ENCODE measurements at regions not wholly inside any gene's neighbourhood (a gene's known extent, or its start where the extent isn't known, plus 50 kb on each side); places are given as distances from the start of the nearest gene placed in this dataset.
A peak's percentile ranks its signal among the peaks of the same experiment; 100 is the strongest.

DNA sequence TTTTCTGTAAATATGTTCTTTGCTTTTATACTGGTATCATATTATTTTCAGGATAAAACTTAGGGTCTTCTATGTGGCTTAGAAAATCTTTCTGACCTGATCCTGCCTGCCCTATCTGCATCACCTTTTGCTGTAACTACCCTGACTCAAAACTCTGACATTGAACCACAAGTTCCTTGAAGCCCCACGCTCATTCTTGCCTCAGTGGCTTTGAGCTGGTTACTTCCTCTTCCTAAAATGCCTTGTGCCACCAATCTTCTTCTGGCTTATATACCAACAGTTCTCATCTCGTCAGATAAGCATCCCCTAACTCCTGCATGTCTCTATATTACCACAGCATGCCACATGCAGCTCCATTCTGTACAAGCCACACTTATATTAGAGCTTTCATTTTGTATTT is 84.5 kb upstream of the LRRC7 start:
- peak; percentile 66 for DNase-seq

DNA sequence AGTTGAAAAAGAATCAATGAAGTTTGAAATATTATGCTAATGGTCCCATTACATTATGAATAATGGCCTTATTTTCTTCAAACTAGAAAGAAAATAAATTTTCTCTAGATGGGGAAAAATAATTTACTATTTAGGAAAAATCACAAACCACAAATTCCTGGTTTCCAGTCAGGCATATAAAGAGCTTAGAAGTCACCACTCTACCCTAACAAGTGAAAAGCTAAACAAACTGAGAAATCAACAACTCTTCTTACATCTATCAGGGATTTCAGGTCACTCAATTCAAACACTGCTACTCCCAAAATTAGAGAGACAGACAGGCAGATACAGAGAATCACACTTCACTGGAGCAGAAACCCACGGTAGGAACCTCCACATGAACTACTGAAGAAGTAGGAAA is 82.1 kb upstream of the LRRC7 start:
- DNase-seq: no peak

DNA sequence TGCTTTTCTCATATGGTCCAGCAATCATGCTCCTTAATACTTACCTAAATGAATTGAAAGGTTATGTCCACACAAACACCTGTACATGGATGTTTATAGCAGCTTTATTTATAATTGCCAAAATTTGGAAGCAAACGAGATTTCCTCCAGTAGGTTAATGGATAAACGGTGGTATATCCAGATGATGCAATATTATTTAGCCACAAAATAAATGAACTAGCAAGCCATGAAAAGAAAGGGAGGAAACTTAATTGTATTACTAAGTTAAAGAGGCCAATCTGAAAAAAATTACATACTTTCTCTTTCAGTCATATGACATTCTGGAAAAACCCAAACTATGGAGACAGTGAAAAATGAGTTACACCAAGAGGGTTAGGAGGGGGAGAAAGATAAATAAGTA is 76.3 kb upstream of the LRRC7 start:
- no peak for DNase-seq

DNA sequence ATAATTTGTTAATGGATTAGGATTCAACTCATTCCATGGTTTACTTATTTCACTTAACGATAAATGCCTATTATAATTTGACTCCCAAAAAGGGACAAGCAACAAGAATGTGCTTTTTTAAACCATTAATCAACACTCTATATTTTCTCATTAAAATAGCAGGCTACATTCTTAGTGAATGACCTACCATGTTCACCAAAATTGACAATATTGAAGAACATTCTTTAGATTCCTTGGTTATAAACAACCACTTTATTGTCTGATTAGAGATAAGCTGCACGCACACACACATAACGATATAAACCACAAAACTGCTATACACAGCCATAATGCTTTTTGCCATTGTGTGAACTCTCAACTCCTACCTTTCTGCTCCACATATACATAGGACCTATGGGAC is 75.4 kb upstream of the LRRC7 start:
- DNase-seq: no peak

DNA sequence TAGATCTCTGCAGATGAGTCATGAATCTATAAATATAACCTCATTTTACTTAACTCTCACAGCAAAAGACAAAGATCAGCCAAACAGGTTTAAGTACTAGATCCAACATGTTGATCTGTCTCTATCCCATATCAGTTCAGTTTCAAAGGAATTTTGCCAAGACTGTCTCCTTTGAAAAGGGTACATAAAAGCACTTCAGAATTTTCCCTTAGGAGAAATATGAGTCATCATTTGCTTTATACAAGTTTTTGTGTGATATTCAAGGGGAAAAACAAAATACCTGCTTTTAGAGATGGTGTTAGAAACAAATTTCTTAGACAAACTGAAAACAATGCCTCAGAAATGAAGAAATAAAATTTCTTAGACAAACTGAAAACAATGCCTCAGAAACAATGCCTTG is 73.5 kb upstream of the LRRC7 start:
- DNase-seq: no peak

DNA sequence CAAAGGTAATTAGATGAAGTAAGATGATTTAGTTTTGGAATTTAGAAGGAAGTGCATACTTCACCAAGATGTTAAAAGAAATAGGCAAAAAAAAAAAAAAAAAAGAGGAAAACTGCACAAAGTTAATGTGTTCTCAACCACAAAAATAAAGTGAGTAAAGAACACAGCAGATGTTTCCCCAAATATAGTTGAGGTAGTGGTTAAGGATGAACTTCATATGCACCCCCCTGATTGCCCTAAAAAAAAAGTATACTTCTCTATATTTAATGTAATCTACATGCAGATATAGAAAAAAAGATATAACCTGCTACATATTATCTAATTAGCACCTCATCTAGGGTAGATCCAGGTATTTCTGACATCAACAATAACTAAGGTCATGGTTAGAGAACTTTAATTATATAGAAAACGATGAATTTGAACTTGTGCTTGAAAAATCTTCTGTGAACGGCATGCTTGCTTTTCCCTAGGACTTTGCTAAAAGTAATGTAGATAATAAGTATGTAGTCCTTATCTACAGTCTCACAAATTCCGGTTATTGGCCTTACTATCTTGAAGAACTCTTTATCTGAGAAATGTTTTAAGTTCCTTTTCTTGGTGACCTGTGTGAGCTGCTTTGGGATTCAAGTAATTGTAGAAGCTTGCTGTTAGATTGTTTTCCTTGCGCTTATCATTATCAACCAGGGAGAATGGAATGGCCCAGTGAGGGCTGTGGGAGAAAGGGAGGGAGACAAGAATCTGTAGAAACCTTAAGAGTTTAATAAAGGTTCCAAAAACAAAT is 70.1 kb upstream of the LRRC7 start:
- DNase-seq: peak; percentile 84

DNA sequence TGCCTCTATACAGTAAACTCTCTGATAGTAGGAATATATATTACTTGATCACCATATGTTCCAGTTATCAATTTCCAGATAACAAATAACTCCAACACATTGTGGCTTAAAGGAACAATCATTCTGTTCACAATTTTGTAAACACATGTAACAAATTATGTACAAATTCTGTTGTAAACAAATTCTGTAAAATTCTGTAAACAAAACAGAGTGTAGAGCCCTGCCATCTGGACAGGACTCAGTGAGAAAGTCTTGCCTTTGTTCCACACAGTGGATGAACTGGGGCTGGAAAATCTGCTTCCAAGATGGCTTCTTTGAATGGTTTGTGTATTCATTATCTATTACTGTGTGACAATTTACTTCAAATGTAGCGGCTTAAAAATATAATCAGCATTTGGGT is 69.0 kb upstream of the LRRC7 start:
- no peak for DNase-seq

DNA sequence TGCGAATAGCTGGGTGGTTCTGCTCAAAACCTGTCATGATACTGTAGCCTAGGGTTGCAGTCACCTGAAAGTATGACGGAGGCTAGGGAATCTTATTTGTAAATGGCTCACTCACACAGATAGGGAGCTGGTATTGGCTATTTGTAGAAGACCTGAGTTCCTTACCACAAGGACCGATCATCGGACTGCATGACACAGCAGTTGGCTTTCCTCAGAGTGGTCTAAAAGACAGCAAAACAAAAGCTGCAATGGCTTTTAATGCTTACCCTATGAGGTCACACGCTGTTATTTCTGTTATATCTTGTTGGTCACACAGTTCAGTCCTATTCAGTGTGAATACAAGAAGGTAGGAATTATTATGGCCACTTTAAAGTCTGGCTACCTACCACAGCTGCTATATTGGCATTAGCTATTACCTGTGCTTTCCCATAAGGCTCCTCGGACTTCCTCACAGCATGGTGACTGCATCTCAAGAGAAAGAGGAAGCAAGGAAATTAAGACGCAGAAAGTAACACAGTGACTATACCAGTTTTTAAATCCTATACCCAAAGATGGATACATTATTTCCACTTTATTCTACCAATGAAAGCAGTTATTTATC is 68.4 kb upstream of the LRRC7 start:
- peak; percentile 38 for DNase-seq

DNA sequence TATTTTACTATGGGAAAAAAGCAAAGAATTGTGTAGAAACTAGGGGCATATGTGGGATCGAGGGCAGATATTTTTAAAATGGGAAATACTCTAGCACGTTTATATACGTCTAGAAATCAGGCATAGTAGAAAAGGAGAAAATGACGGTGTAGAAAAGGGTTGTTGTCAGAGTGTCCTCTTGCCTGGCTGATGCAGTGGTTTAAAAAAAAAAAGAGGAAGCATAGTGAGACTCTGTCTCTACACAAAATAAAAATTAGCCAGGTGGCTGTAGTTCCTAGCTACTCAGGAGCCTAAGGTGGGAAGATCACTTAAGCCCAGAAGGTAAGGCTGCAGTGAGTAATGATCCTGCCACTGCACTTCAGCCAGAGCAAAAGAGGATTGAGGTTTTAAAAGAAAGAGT is 64.7 kb upstream of the LRRC7 start:
- DNase-seq: peak; percentile 60

DNA sequence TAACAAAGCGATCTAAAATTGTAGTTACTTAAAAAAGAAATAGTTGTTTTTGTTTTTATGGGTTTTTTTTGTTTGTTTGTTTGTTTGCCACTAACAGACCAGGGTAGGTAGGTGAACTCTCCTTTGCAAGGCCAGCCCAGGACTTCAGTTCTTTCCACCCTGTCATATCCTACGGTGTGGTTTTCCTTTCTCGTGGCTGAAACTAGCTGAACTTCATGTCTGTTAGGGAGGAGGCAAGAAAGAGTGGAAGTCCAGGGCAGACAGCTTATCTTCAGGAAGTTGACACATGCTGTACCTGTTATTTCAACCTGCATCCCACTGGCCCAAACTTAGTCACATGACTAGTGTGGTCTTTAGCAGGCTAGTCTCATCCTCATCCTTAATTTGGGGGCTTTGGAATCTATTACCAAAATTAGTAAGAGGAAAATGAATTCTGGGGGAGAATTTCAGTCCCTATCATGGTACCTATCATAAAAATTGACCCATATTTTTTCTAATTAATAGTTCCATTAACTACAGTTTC is 62.9 kb upstream of the LRRC7 start:
- DNase-seq: peak; percentile 46

DNA sequence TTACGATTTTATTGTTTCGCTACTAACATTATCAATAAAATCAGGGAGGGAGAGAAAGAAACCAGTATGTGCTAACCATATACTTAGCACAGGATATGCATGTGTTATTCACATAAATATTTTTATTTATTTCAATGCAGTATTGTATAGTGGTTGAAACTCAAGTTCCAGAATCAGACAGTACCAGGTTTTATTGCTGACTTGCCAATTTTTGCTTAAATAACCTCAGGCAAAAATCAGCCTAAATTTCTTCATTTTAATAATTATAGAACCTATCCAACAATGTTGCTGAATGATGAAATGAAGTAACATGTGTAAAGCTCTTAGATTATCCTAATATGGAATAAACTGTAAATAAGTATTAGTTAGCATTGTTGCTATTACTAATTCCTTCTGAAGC is 61.4 kb upstream of the LRRC7 start:
- DNase-seq: no peak

DNA sequence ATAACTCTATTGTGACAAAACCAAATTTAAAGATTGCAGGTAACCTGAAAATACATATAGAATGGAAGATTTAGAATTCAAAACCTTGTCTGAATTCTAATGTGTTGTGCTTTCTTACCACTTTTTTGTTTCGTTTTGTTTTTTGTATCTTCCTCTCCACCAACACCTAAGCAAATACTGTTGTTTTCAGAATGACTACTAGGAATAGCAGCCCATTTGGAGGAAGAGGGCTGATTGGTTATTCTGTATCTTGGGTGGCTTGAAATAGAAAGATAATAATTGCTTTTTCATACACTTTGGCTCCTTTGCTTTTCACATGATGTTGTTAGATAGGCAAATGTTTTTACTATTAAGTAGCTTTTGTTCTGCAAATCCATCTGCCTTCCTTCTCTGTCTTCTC is 61.0 kb upstream of the LRRC7 start:
- no peak for DNase-seq

DNA sequence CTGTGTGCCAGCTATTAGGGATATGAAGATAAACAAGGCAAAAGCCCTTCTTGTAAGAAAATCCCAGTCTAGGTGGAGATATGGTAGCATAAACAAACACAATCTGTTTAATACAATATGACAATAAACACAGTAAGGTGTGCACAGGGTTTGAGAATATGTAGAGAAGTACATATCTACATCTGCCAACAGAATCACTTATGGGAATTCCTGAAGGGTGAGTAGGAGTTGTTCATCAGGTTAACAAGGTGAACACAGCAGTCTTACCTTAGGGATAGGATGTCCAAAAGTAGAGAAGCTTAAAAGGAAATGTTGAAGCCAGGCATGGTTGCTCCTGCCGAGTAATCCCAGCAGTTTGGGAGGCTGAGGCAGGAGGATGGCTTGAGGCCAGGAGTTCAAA is 57.7 kb upstream of the LRRC7 start:
- DNase-seq: no peak

DNA sequence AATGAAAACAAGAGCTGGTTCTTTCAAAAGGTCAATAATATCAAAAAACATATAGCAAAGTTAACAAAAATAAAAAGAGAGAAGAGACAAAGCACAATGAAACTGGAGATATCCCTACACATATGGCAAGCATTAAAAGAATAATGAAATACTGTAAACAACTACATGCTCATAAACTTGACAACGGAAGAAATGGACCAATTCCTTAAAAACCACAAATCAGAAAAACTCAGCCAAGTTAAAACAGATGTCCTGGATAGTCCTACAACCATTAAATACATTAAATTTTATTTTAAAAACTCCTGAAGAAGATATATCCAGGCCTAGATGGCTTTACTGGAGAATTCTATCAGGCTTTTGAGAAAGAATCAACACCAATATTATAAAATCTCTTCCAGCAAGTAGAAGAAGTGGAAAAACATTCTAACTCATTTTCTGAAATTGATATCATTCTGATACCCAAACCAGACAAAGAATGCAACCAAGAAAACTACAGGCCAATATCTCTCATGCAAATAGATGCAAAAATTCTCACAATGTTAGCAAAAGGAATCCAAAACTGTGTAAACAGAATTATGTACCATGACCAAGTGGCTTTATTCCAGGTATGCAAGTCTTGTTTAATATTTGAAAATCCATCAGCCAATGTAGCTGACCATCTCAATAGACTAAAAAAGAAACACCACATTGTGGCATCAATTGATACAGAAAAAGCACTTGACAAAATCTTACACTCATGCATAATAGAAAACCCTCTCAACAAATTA is 56.1 kb upstream of the LRRC7 start:
- DNase-seq: no peak

DNA sequence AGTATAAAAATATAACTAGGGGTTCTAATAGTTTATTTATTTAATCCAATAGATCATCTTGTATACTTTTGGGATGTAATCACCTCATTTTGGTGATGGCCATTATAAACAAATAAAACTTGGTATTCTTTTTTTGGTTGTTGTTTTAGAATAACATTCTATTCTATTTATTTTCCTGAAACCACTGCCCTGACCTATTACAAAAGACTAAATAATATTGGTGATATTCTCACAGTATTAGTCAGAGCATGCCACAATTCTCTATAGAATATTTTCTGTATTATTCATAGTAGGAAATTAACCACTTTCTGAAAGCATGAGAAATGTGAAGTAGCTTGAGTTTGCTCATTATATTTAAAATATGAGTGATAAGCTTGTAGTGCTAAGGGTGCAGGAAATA is 54.1 kb upstream of the LRRC7 start:
- no peak for DNase-seq
